CD14-positive monocyte (primary cell): ENCODE measurements at regions not wholly inside any gene's neighbourhood (a gene's known extent, or its start where the extent isn't known, plus 50 kb on each side); places are given as distances from the start of the nearest gene placed in this dataset.

ENCODE experiments used
- DNase-seq, 3 donors: peaks; one replicate each; pipeline ENCODE4 v3.0.0-alpha.2; 2011 to 2022
- H2AFZ ChIP-seq: 2 replicates; pipeline ENCODE4 v1.6.0; 2012; ENCODE audit warnings: mild to moderate bottlenecking, low read depth, low read length, inconsistent platforms; ENCODE audit not compliant: insufficient read depth, poor library complexity, severe bottlenecking
- H3K27ac ChIP-seq, 2 donors: 1 replicate in 1 of 2; 2 replicates in 1 of 2; pipeline ENCODE4 v1.5.1; 2012 to 2013; ENCODE audit warnings: low read length in 2 of 2, control low read depth in 1 of 2, inconsistent platforms in 1 of 2, low read depth in 1 of 2, mild to moderate bottlenecking in 1 of 2
- H3K27me3 ChIP-seq, 2 donors: one replicate each; pipeline versions ENCODE4 v1.6.0 to v1.6.1; 2011 to 2013; ENCODE audit warnings: low read length in 2 of 2; ENCODE audit not compliant: control insufficient read depth in 2 of 2, insufficient read depth in 2 of 2
- H3K36me3 ChIP-seq, 2 donors: replicated peaks in 1 of 2; 1 replicate in 1 of 2; 2 replicates in 1 of 2; pipeline versions ENCODE4 v1.5.1 to v1.6.1; 2012 to 2013; ENCODE audit warnings: low read length in 2 of 2, control low read depth in 1 of 2, inconsistent platforms in 1 of 2, mild to moderate bottlenecking in 1 of 2; ENCODE audit not compliant: insufficient read depth in 2 of 2, control insufficient read depth in 1 of 2
- H3K4me1 ChIP-seq, 2 donors: 1 replicate in 1 of 2; 2 replicates in 1 of 2; pipeline versions ENCODE4 v1.5.1 to v1.6.1; 2012 to 2013; ENCODE audit warnings: low read length in 2 of 2, control low read depth in 1 of 2, inconsistent platforms in 1 of 2, mild to moderate bottlenecking in 1 of 2, moderate library complexity in 1 of 2; ENCODE audit not compliant: insufficient read depth in 2 of 2, control insufficient read depth in 1 of 2
- H3K4me2 ChIP-seq: replicated peaks from 2 replicates; pipeline ENCODE3; 2012; ENCODE audit warnings: low read length, moderate library complexity, mild to moderate bottlenecking; ENCODE audit not compliant: poor library complexity, severe bottlenecking; ENCODE audit errors: extremely low read depth
- H3K4me3 ChIP-seq, 3 experiments: fragments of 200-600 bp in 1 of 3; sonication (generic) in 1 of 3; replicated peaks in 1 of 3; 1 replicate in 2 of 3; 2 replicates in 1 of 3; pipeline ENCODE4 v1.5.1; 2011 to 2013; ENCODE audit warnings: low read length in 3 of 3, mild to moderate bottlenecking in 3 of 3, control low read depth in 2 of 3, low read depth in 2 of 3, inconsistent platforms in 1 of 3, moderate library complexity in 1 of 3
- H3K79me2 ChIP-seq: 2 replicates; pipeline ENCODE4 v1.6.0; 2012; ENCODE audit warnings: mild to moderate bottlenecking, control low read depth, inconsistent platforms, low read length, moderate library complexity; ENCODE audit not compliant: insufficient read depth
- H3K9ac ChIP-seq: 2 replicates; pipeline ENCODE4 v1.6.0; 2017; ENCODE audit warnings: low read length, mild to moderate bottlenecking; ENCODE audit not compliant: insufficient read depth, poor library complexity, severe bottlenecking
- H3K9me3 ChIP-seq, 2 donors: replicated peaks in 1 of 2; 1 replicate in 1 of 2; 2 replicates in 1 of 2; pipeline versions ENCODE4 v1.5.1 to v1.6.1; 2012 to 2013; ENCODE audit warnings: low read length in 2 of 2, control low read depth in 1 of 2; ENCODE audit not compliant: control insufficient read depth in 1 of 2, insufficient read depth in 1 of 2
- H4K20me1 ChIP-seq: 2 replicates; pipeline ENCODE4 v1.6.0; 2012; ENCODE audit warnings: mild to moderate bottlenecking, low read length, control low read depth, moderate library complexity; ENCODE audit not compliant: insufficient read depth
- H3K27ac Mint-ChIP-seq, 7 donors: one replicate each; pipeline ENCODE4 v1.8.0; 2020; ENCODE audit warnings: mild to moderate bottlenecking in 7 of 7, mixed read lengths in 7 of 7, moderate library complexity in 6 of 7, inconsistent platforms in 2 of 7
- H3K27me3 Mint-ChIP-seq, 3 donors: one replicate each; pipeline ENCODE4 v1.8.0; 2021 to 2022; ENCODE audit warnings: low read depth in 3 of 3, mild to moderate bottlenecking in 3 of 3, mixed read lengths in 3 of 3, moderate library complexity in 3 of 3, inconsistent platforms in 1 of 3
- H3K36me3 Mint-ChIP-seq, 2 donors: one replicate each; pipeline ENCODE4 v1.8.0; 2020; ENCODE audit warnings: mixed read lengths in 2 of 2, inconsistent platforms in 1 of 2, mild to moderate bottlenecking in 1 of 2
- H3K4me1 Mint-ChIP-seq: one replicate; pipeline ENCODE4 v1.8.0; 2020; ENCODE audit warnings: mild to moderate bottlenecking, mixed read lengths
- H3K4me3 Mint-ChIP-seq, 2 donors: one replicate each; pipeline ENCODE4 v1.8.0; 2020; ENCODE audit warnings: mild to moderate bottlenecking in 2 of 2, mixed read lengths in 2 of 2, moderate library complexity in 1 of 2
- H3K9me3 Mint-ChIP-seq, 7 donors: one replicate each; pipeline ENCODE4 v1.8.0; 2020 to 2022; ENCODE audit warnings: mixed read lengths in 7 of 7, mild to moderate bottlenecking in 6 of 7, moderate library complexity in 6 of 7, inconsistent platforms in 2 of 7
- CTCF ChIP-seq: fragments of 200-600 bp; IDR thresholded peaks from one replicate; pipeline ENCODE4 v1.8.0; 2022; ENCODE audit warnings: antibody characterized with exemption, mild to moderate bottlenecking
- WGBS: methylation state at CpG from one replicate; pipeline ENCODE4 v1.1.5; 2013; ENCODE audit warnings: missing lambda C conversion rate; ENCODE audit not compliant: insufficient coverage; 5-methylcytosine and 5-hydroxymethylcytosine counted together
- intact Hi-C, 2 donors: fragments of 100-400 bp; cut with micrococcal nuclease; formaldehyde crosslinking; loops; one replicate each; pipeline versions ENCODE4 v1.15.0 to v1.15.1; 2023

DNA sequence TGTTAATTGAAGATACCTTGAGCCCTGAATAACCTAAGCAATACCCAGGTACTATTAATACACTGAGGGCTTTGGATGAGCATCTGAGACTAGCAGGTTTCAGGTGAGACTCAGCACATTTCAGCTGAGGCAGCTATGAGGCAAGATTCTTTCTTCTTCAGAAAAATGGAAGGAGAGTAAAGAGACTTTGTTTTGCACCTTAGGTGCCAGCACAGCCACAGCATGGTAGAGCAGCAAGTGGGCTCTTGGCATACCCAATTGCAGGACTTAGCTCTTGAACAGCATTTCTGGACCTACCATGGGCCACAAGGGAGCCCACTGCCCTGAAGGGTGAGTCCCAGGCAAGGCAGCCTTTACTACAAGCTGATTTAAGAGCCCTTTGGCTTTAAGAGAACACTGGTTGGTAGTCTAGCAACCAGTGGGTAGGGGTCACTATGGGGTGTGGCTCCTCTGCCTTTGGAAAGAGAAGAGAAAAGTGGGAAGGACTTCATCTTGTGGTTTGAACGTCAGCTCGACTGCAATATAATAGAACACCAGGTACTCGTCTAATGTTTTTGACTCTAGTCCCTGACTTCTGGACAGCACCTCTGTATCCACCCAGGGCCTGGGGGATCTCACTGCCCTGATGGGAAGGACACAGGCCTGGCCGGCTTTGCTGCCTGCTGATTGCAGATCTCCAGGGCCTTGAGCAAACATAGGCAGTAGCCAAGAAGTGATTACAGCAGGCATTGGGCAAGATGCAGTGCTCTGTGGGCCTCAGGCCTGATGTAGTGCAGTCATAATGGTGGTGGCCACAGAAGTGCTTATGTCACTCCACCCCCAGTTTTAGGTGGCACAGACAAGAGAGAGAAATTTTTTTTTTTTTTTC, 73.3 kb downstream of the GLYATL1 start:
- WGBS, result no CpG with 5 or more reads among the region's 4 CpGs
- H3K9ac ChIP-seq, result no peak overlapping the region
- no peaks in the 10 kb centered on the region for H3K27me3 Mint-ChIP-seq
- peaks cover 56% of the 10 kb centered on the region for H3K4me1 Mint-ChIP-seq
- TF ChIP-seq CTCF, result no peak
- peak overlapping the region in 1 of 3 experiments; percentile 3 for H3K4me3 ChIP-seq
- intact Hi-C loops, result no loop called here
- peak; percentile 61 to 77 (median 66) for DNase-seq
- H3K36me3 Mint-ChIP-seq, result no peaks in the 10 kb centered on the region
- no peaks in the 10 kb centered on the region for H4K20me1 ChIP-seq
- peak overlapping the region; percentile 66 for H2AFZ ChIP-seq
- no peaks in the 10 kb centered on the region for H3K9me3 ChIP-seq
- peak overlapping the region; percentile 74 to 92 (median 89) for H3K27ac Mint-ChIP-seq
- H3K27ac ChIP-seq, result peak overlapping the region; percentile 66 to 74
- H3K27me3 ChIP-seq, result no peaks in the 10 kb centered on the region
- no peak overlapping the region for H3K4me2 ChIP-seq
- H3K9me3 Mint-ChIP-seq, result peaks cover 3 to 16% (median 13%) of the 10 kb centered on the region in 7 donors
- H3K79me2 ChIP-seq, result no peaks in the 10 kb centered on the region
- peak overlapping the region in 1 of 2 donors; percentile 67 for H3K4me3 Mint-ChIP-seq
- H3K4me1 ChIP-seq, result peaks cover 44 to 50% of the 10 kb centered on the region in 2 donors
- no peaks in the 10 kb centered on the region for H3K36me3 ChIP-seq

GRCh38 chr11:59025097-59025496, 61.0 kb upstream of the GLYATL1B start:
- Mint-ChIP-seq H3K9me3 (no peaks in the 10 kb centered on the region), H3K4me3 (no peak overlapping the region), H3K27ac (no peak overlapping the region), H3K4me1 (peaks cover 4% of the 10 kb centered on the region), H3K27me3 (peaks cover 0 to 3% (median 0%) of the 10 kb centered on the region in 3 donors), H3K36me3 (no peaks in the 10 kb centered on the region)
- H3K79me2 ChIP-seq, result no peaks in the 10 kb centered on the region
- H4K20me1 ChIP-seq, result no peaks in the 10 kb centered on the region
- H3K9me3 ChIP-seq, result no peaks in the 10 kb centered on the region
- H3K4me1 ChIP-seq, result peaks cover 0 to 4% of the 10 kb centered on the region in 2 donors
- TF ChIP-seq CTCF, result no peak
- no peaks in the 10 kb centered on the region for H3K27me3 ChIP-seq
- no peak overlapping the region for H3K4me3 ChIP-seq
- H3K9ac ChIP-seq, result no peak overlapping the region
- no CpG with 5 or more reads among the region's 4 CpGs for WGBS
- no peak for DNase-seq
- H3K36me3 ChIP-seq, result no peaks in the 10 kb centered on the region
- intact Hi-C loops, result no loop called here
- no peak overlapping the region for H3K4me2 ChIP-seq
- no peak overlapping the region for H2AFZ ChIP-seq
- no peak overlapping the region for H3K27ac ChIP-seq
